Stimulated activated CD4-positive, alpha-beta T cell treated with anti-CD3 and anti-CD28 coated beads, Interleukin-2, amount 100 ng/mL, for 48 hours (primary cell): ENCODE measurements at regions not wholly inside any gene's neighbourhood (a gene's known extent, or its start where the extent isn't known, plus 50 kb on each side); places are given as distances from the start of the nearest gene placed in this dataset.
"Not testable (repeated sequence)": the region's sequence is repeated elsewhere in the genome, so short reads cannot be mapped to it uniquely, and the experiment has no call there.

Experiments used
- DNase-seq, 2 donors: peaks; one replicate each; pipeline ENCODE4 v3.0.0-alpha.2; 2020

GRCh38 chr5:124972703-124973102, 226.3 kb upstream of the ZNF608 start:
- DNase-seq = no peak

GRCh38 chr5:124973661-124974060, 227.2 kb upstream of the ZNF608 start:
- DNase-seq = no peak

- DNase-seq = no peak
Measured at GRCh38 chr5:124976086-124976485, 229.6 kb upstream of the ZNF608 start.

- DNase-seq = no peak
Measured at GRCh38 chr5:124979251-124979650, 232.8 kb upstream of the ZNF608 start.

GRCh38 chr5:124980163-124980941, 233.9 kb upstream of the ZNF608 start:
- no peak for DNase-seq

- DNase-seq = no peak
Measured at GRCh38 chr5:124981901-124982300, 235.5 kb upstream of the ZNF608 start.

- no peak for DNase-seq
Measured at GRCh38 chr5:124986170-124986569, 239.7 kb upstream of the ZNF608 start.

- DNase-seq = no peak
Measured at GRCh38 chr5:124986667-124987066, 240.2 kb upstream of the ZNF608 start.

- DNase-seq = not testable (repeated sequence)
Measured at GRCh38 chr5:124987786-124988185, 241.3 kb upstream of the ZNF608 start.

- no peak for DNase-seq
Measured at GRCh38 chr5:124990723-124991122, 244.3 kb upstream of the ZNF608 start.

GRCh38 chr5:124995421-124995820, 249.0 kb upstream of the ZNF608 start:
- no peak for DNase-seq

- no peak for DNase-seq
Measured at GRCh38 chr5:124996023-124996763, 249.8 kb upstream of the ZNF608 start.

- DNase-seq = no peak
Measured at GRCh38 chr5:124996764-124997077, 250.3 kb upstream of the ZNF608 start.

GRCh38 chr5:124997186-124997893, 250.9 kb upstream of the ZNF608 start:
- DNase-seq = no peak

- no peak for DNase-seq
Measured at GRCh38 chr5:124998520-124998919, 252.1 kb upstream of the ZNF608 start.

GRCh38 chr5:125002727-125003598, 256.5 kb upstream of the ZNF608 start:
- no peak for DNase-seq

GRCh38 chr5:125004009-125004408, 257.6 kb upstream of the ZNF608 start:
- DNase-seq = no peak

- DNase-seq = no peak
Measured at GRCh38 chr5:125005266-125005665, 258.8 kb upstream of the ZNF608 start.

- DNase-seq = no peak
Measured at GRCh38 chr5:125006011-125006685, 259.7 kb upstream of the ZNF608 start.

GRCh38 chr5:125010356-125010755, 263.9 kb upstream of the ZNF608 start:
- no peak for DNase-seq

GRCh38 chr5:125011014-125011413, 264.6 kb upstream of the ZNF608 start:
- no peak for DNase-seq

- DNase-seq = no peak
Measured at GRCh38 chr5:125011419-125011818, 265.0 kb upstream of the ZNF608 start.
